SJCRH30 (cell line): ENCODE measurements at regions not wholly inside any gene's neighbourhood (a gene's known extent, or its start where the extent isn't known, plus 50 kb on each side); places are given as distances from the start of the nearest gene placed in this dataset.
"Not testable (repeated sequence)": the region's sequence is repeated elsewhere in the genome, so short reads cannot be mapped to it uniquely, and the experiment has no call there.

ENCODE experiments used
- DNase-seq, 2 experiments: peaks; one replicate each; pipeline ENCODE4 v3.0.0-alpha.2; 2015 to 2020
- H3K27ac ChIP-seq: fragments of 250-450 bp; sonication (Bioruptor Pico); 2 replicates; pipeline ENCODE4 v1.5.1; 2020; ENCODE audit warnings: mild to moderate bottlenecking, moderate library complexity
- H3K27me3 ChIP-seq: fragments of 250-450 bp; sonication (Bioruptor Pico); 2 replicates; pipeline ENCODE4 v1.5.1; 2020; ENCODE audit warnings: mild to moderate bottlenecking, moderate library complexity
- H3K36me3 ChIP-seq: fragments of 250-450 bp; sonication (Bioruptor Pico); 2 replicates; pipeline ENCODE4 v1.5.1; 2020; ENCODE audit warnings: mild to moderate bottlenecking, moderate library complexity
- H3K4me1 ChIP-seq: fragments of 250-450 bp; sonication (Bioruptor Pico); 2 replicates; pipeline ENCODE4 v1.5.1; 2020; ENCODE audit warnings: mild to moderate bottlenecking, moderate library complexity
- H3K4me3 ChIP-seq: fragments of 250-450 bp; sonication (Bioruptor Pico); 2 replicates; pipeline ENCODE4 v1.5.1; 2020; ENCODE audit warnings: mild to moderate bottlenecking, moderate library complexity
- H3K9me3 ChIP-seq: fragments of 250-450 bp; sonication (Bioruptor Pico); replicated peaks from 2 replicates; pipeline ENCODE4 v1.5.1; 2020; ENCODE audit warnings: mild to moderate bottlenecking, moderate library complexity

DNA sequence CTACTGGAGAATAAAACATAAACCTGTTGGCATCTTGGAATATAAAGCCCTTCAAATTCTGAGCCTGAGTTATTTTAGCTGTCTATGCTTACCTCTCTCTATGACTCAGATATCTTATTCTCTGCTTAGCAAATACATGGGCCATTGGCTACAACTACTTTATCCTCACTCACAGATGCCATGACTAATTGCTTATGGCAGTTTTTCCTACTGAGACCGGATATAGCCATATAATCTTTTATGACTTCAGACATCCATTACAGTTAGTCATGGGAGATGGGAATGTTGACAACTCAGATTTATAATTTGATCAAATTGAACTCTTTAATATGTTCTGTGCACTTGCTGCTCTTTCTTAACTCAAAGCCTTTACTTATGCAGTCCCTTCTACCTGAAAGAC is 502.4 kb upstream of the ATP2B1 start:
- peak overlapping the region; percentile 74 for H3K27ac ChIP-seq
- no peaks in the 10 kb centered on the region for H3K36me3 ChIP-seq

DNA sequence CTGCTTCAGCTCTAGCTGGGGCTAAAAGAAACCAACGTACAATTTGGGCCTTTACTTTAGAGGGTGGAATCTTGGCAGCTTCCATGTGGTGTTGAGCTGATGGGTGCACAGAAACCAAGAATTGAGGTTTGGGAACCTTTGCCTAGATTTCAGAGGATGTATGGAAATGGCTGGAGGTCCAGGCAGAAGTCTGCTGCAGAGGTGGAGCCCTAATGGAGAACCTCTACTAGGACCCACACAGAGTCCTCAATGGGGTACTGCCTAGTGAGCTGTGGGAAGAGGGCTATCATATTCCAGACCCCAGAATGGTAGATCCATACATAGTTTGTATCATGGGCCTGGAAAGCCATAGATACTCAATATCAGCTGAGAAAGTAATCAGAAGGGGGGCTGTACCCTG is 500.4 kb upstream of the ATP2B1 start:
- H3K4me3 ChIP-seq: no peak overlapping the region
- H3K27ac ChIP-seq: no peak overlapping the region
- H3K27me3 ChIP-seq: no peaks in the 10 kb centered on the region
- H3K4me1 ChIP-seq: peaks cover 9% of the 10 kb centered on the region
- peak in 1 of 2 experiments; percentile 16 for DNase-seq
- H3K9me3 ChIP-seq: 0 out of 2 replicates have a peak, but pooled peaks cover 10% of the 10 kb centered on the region
- H3K36me3 ChIP-seq: no peaks in the 10 kb centered on the region

More for the DNA sequence above, 502.4 kb upstream of the ATP2B1 start:
- DNase-seq: peak; percentile 14 to 75
- H3K9me3 ChIP-seq: 0 out of 2 replicates have a peak, but pooled peaks cover 10% of the 10 kb centered on the region
- H3K4me1 ChIP-seq: peaks cover 9% of the 10 kb centered on the region
- H3K4me3 ChIP-seq: no peak overlapping the region
- no peaks in the 10 kb centered on the region for H3K27me3 ChIP-seq

DNA sequence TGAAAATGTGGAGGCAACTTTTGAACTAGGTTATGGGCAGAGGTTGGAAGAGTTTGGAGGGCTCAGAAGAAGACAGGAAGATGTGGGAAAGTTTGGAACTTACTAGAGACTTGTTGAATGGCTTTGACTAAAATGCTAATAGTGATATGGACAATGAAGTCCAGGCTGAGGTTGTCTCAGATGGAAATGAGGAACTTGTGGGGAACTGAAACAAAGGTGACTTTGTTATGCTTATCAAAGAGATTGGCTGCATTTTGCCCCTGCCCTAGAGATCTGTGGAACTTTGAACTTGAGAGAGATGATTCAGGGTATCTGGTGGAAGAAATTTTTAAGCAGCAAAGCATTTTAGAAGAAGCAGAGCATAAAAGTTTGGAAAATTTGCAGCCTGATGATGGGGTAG is 499.7 kb upstream of the ATP2B1 start:
- not testable (repeated sequence) for H3K27me3 ChIP-seq, H3K4me3 ChIP-seq, DNase-seq, H3K27ac ChIP-seq, H3K4me1 ChIP-seq, H3K36me3 ChIP-seq
- 0 out of 2 replicates have a peak, but pooled peaks cover 10% of the 10 kb centered on the region for H3K9me3 ChIP-seq

DNA sequence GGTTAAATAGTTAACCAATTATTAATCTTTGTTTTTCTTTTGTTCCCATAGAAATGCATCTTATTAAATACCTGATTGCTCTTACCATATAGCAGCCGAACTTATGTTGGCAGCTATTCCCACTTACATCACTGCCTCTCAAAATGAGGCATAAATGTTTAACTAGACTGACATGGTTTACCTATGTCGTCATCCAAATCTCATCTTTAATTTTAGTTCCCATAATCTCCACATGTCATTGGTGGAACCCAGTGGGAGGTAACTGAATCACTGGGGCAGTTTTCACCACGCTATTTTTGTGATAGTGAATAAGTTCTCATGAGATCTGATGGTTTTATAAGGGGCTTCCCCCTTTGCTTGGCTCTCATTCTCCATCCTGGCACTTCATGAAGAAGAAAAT is 499.2 kb upstream of the ATP2B1 start:
- Histone ChIP-seq H3K4me1 (peaks cover 9% of the 10 kb centered on the region), H3K9me3 (0 out of 2 replicates have a peak, but pooled peaks cover 10% of the 10 kb centered on the region), H3K27me3 (no peaks in the 10 kb centered on the region), H3K27ac (no peak overlapping the region), H3K4me3 (no peak overlapping the region), H3K36me3 (no peaks in the 10 kb centered on the region)
- DNase-seq: no peak

DNA sequence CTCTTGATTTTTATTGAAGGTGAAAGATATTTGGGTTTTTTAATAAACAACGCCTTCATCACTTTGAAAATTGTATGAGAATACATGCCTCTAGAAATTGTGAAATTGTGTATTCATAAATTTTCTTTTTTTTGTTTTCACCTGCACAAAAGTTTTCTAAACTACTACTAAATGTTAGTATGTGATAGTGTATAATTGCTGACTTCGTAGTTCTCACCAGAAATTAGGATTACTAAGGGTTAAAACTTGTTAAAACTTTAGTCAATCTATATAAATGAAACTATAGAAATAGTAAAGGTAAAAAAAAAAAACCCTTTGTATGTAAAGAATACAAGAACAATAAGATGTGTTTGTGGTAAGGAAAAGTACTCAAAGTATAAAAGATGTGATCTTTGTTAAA is 496.5 kb upstream of the ATP2B1 start:
- DNase-seq: no peak

DNA sequence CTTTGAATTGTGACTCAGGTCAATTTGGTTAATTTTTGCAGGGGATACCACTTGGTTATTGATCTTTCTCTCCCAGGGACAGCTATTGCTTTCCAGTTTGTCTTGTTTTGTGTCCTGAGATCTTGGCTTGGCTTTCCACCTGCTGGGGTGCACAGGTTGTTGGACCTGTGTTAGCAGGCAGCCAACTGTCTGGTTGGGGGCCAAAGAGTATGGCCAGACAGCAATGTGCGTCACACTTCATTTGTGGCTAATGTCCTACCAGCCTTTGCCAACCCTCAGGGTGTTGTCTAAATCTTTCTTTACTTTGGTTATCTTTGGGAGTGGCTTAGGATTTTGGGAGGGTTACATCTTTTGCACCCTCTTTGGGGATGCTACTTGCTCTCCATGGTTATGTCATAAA is 494.9 kb upstream of the ATP2B1 start:
- H3K27ac ChIP-seq: no peak overlapping the region
- no peaks in the 10 kb centered on the region for H3K36me3 ChIP-seq
- H3K4me1 ChIP-seq: no peaks in the 10 kb centered on the region
- 0 out of 2 replicates have a peak, but pooled peaks cover 4% of the 10 kb centered on the region for H3K9me3 ChIP-seq
- no peak for DNase-seq
- H3K4me3 ChIP-seq: no peak overlapping the region
- H3K27me3 ChIP-seq: no peaks in the 10 kb centered on the region

More for the DNA sequence above, 496.5 kb upstream of the ATP2B1 start:
- no peak overlapping the region for H3K27ac ChIP-seq
- H3K9me3 ChIP-seq: 0 out of 2 replicates have a peak, but pooled peaks cover 10% of the 10 kb centered on the region
- no peaks in the 10 kb centered on the region for H3K4me1 ChIP-seq
- H3K27me3 ChIP-seq: no peaks in the 10 kb centered on the region
- no peaks in the 10 kb centered on the region for H3K36me3 ChIP-seq
- H3K4me3 ChIP-seq: no peak overlapping the region

DNA sequence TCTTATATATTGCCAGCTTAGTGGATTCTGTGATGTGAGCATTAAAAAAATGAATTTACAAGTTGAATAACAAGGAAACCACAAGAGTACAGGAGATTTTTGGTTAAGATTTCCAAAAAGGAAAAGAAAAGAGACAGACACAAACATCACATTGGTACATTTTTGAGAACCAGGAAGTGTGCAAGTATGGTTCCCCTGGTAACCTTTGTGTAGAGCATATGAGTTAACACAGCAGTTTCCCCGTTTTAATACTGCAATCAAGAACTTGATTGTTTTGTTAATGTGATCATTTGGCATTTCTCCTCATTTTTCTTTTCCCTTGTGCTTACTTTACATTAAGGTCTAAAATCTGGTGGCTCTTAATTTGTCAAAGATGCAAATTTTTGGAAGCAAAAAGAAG is 490.4 kb upstream of the ATP2B1 start:
- 0 out of 2 replicates have a peak, but pooled peaks cover 4% of the 10 kb centered on the region for H3K9me3 ChIP-seq
- no peak overlapping the region for H3K27ac ChIP-seq
- no peaks in the 10 kb centered on the region for H3K4me1 ChIP-seq
- H3K36me3 ChIP-seq: no peaks in the 10 kb centered on the region
- no peaks in the 10 kb centered on the region for H3K27me3 ChIP-seq
- no peak for DNase-seq
- H3K4me3 ChIP-seq: no peak overlapping the region

DNA sequence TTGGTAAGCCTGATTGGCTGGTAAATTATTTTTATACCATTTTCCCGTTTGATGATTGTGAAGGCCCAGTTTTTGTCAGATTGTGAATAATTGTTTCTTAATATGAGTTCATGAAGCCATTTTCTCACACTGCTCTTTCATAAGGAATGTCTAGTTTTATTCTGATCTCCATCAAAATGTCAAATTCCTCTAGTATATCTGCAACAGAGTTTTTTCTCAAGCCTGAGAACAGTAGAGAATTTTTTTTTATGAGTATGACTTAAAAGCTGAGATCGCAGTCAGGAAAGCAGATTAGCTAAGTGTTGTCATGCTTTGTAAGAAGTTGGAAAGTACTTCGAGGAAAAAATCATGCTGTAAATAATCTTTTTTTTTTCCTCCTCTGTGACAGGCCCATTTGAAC is 484.9 kb upstream of the ATP2B1 start:
- Histone ChIP-seq H3K36me3 (no peaks in the 10 kb centered on the region), H3K9me3 (no peaks in the 10 kb centered on the region), H3K4me3 (no peak overlapping the region), H3K4me1 (no peaks in the 10 kb centered on the region), H3K27ac (no peak overlapping the region), H3K27me3 (no peaks in the 10 kb centered on the region)
- no peak for DNase-seq

DNA sequence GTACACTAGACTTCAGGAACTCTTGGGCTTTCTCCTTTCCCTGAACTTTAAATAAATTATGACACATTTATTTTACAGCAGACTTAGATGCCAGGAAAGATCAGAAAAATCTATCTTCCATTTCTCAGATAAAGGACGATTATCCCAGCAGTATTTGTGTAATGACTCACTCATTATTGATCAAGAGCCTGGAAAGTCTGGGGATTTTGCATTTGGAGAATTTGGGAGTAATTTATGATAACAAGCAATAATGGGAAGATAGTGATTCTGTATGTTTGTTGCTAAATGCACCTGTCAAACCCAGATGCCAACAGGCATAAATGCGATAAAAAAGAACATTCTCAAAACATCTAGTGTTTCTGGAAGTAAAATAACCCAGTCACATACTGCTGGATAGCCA is 480.2 kb upstream of the ATP2B1 start:
- no peaks in the 10 kb centered on the region; the same call in 1 of the 2 replicates for H3K9me3 ChIP-seq
- DNase-seq: no peak
- H3K4me1 ChIP-seq: no peaks in the 10 kb centered on the region
- no peak overlapping the region for H3K4me3 ChIP-seq
- no peak overlapping the region for H3K27ac ChIP-seq
- H3K27me3 ChIP-seq: no peaks in the 10 kb centered on the region
- H3K36me3 ChIP-seq: no peaks in the 10 kb centered on the region

DNA sequence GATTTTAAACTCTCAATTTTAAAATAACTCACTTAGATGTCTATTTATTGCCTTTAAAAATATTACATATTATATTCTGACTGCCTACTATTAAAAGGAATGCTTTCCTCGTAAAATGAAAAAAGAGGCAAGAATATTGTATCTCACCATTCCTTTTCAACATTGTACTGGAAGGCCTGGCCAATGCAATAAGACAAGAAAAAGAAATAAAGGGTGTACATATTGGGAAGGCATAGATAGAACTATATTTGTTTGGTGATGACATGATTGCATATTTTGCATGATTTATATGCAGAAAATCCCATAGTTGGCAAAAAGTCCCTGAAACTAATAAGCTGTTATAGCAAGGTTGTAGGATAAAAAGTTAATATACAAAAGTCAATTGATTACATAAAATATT is 474.6 kb upstream of the ATP2B1 start:
- Histone ChIP-seq H3K27me3 (no peaks in the 10 kb centered on the region), H3K9me3 (peaks cover 3% of the 10 kb centered on the region; the same call in 1 of the 2 replicates), H3K4me3 (no peak overlapping the region), H3K27ac (no peak overlapping the region), H3K36me3 (no peaks in the 10 kb centered on the region), H3K4me1 (no peaks in the 10 kb centered on the region)
- DNase-seq: no peak

DNA sequence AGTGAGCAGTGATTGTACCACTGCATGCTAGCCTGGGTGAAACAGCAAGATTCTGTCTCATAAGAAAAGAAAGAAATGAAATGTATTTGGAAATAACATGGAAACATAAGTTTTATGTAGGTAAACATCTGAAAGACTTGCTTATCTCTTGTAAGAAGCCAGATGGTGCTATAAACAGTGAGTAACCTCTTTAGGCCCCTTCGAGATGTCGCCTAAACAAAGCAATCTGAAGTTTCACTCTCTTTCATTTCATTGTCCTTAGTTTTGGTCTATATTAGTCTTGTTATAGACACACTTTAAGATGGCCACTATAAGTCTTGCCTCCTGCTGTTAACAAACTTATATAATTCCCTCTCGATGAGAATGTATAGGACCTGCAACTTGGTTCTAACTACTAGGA is 472.6 kb upstream of the ATP2B1 start:
- no peak for DNase-seq
- H3K36me3 ChIP-seq: no peaks in the 10 kb centered on the region

DNA sequence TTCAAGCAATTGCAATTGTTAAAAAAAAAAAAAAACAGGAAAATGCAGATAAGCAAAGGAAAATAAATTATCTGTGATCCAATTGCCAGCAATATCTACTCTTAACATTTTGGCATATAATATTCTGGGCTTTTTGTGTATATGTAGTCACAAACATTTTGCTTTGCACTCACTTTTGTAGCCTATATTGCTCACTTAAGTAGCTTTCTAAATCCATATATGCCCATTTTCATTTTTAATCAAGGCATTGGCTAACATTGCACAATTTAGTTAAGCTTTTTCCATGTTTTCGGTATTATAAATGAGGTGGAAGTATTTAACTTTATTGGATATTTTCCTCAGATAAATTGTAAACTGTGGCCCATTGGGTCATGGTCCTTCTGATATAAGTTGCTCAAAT is 466.3 kb upstream of the ATP2B1 start:
- H3K27me3 ChIP-seq: no peaks in the 10 kb centered on the region
- H3K27ac ChIP-seq: no peak overlapping the region
- peaks cover 4% of the 10 kb centered on the region; the same call in 1 of the 2 replicates for H3K9me3 ChIP-seq

More for the DNA sequence above, 472.6 kb upstream of the ATP2B1 start:
- no peak overlapping the region for H3K4me3 ChIP-seq
- peaks cover 7% of the 10 kb centered on the region; the same call in 1 of the 2 replicates for H3K9me3 ChIP-seq
- H3K4me1 ChIP-seq: no peaks in the 10 kb centered on the region
- no peaks in the 10 kb centered on the region for H3K27me3 ChIP-seq
- no peak overlapping the region for H3K27ac ChIP-seq

DNA sequence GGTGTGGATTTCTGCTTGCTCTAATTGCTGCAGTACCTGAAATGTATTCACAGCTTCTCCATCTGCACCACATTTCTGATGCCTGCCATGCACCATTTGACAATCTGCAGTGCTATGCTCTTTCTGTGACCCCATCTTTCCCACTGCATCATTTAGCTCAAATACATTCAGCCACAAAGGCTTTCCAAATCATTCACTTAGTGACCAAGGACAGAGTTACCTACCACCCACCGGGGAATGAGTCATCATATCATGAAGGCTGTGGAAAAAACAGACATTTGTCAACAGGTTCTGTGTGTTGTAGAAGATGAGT is 465.5 kb upstream of the ATP2B1 start:
- DNase-seq: peak; percentile 28 to 72

More for the DNA sequence above, 466.3 kb upstream of the ATP2B1 start:
- H3K4me1 ChIP-seq: peaks cover 12% of the 10 kb centered on the region
- DNase-seq: no peak
- H3K36me3 ChIP-seq: no peaks in the 10 kb centered on the region
- no peak overlapping the region for H3K4me3 ChIP-seq

DNA sequence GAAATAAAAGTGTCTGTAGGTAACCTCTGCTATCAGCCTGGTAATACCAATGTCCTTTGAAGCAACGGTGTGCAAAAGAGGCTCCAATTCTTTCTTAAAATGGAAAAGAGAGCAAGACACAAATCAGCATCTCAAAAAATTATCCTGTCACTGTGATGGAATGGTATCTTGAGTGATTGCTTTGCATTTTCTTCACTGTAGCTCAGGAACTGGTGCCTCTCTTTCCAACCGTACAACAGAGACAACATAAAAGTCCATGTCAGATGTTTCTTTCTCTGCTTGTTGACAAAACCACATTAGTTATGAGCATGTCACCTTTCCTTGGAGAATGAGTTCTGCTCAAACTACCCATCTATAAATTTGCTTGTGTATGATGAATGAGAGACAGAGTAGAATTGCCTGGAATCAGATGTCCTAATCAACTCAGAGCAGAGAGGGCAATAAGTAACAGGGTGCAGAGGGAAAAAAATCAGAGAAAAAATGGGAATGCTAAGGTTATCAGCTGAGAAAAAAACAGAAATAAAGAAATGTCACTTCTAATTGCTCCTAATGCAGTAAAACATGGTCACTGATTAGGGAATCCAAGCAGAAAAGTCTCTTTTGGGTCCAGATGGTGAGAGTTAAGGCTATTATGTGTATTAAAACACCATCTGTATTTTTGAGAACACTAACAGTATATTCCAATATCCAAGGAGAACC is 465.0 kb upstream of the ATP2B1 start:
- Histone ChIP-seq H3K27ac (no peak overlapping the region), H3K9me3 (peaks cover 4% of the 10 kb centered on the region; the same call in 1 of the 2 replicates), H3K27me3 (no peaks in the 10 kb centered on the region), H3K4me1 (peaks cover 12% of the 10 kb centered on the region), H3K36me3 (no peaks in the 10 kb centered on the region), H3K4me3 (no peak overlapping the region)
- DNase-seq: no peak

More for the DNA sequence above, 465.5 kb upstream of the ATP2B1 start:
- no peaks in the 10 kb centered on the region for H3K36me3 ChIP-seq
- no peak overlapping the region for H3K4me3 ChIP-seq
- no peak overlapping the region for H3K27ac ChIP-seq
- no peaks in the 10 kb centered on the region for H3K27me3 ChIP-seq
- peaks cover 12% of the 10 kb centered on the region for H3K4me1 ChIP-seq
- H3K9me3 ChIP-seq: peaks cover 4% of the 10 kb centered on the region; the same call in 1 of the 2 replicates

DNA sequence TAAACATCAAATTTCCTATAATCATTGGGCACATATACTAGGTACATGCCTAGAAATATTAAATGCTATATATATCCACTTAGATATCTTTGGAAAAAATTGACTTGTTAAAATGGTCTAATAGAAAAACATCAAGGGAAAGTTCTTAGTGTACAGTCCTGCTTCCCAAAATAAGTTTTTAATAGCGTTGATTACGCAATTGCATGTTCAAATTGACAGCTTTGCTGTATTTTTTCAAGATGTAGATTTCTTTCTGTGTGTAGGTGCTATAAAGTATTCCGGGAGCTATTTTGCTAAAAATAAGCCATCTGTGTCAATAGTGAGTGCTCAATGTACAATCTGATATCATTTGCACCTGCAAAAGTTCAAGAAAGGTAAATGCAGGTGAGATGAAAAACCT is 463.9 kb upstream of the ATP2B1 start:
- peaks cover 2% of the 10 kb centered on the region; the same call in 1 of the 2 replicates for H3K9me3 ChIP-seq
- no peak overlapping the region for H3K4me3 ChIP-seq
- no peak for DNase-seq
- H3K4me1 ChIP-seq: peaks cover 12% of the 10 kb centered on the region
- no peak overlapping the region for H3K27ac ChIP-seq
- no peaks in the 10 kb centered on the region for H3K36me3 ChIP-seq
- no peaks in the 10 kb centered on the region for H3K27me3 ChIP-seq

DNA sequence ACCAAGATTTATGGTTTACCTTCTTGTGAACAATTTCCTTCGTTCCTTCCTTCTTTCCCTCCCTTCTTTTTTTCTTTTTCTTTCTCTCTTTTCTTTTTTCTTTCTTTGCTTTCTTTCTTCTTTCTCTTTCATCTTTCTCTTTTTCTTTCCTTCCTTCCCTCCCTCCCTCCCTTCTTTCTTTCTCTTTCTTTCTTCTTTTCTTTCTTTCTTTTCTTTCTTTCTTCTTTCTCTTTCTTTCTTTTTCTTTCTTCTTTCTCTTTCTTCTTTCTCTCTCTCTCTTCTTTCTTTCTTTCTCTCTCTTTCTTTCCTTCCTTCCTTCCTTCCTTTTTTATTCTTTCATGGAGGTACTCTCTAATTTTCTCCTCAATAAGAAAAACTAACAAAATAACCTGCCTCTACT is 462.1 kb upstream of the ATP2B1 start:
- H3K4me3 ChIP-seq: no peak overlapping the region
- no peaks in the 10 kb centered on the region for H3K36me3 ChIP-seq
- no peaks in the 10 kb centered on the region; the same call in 1 of the 2 replicates for H3K9me3 ChIP-seq
- no peak for DNase-seq
- peaks cover 12% of the 10 kb centered on the region for H3K4me1 ChIP-seq
- H3K27ac ChIP-seq: no peak overlapping the region
- H3K27me3 ChIP-seq: no peaks in the 10 kb centered on the region
